ENCODE measurements at regions not wholly inside any gene's neighbourhood (a gene's known extent, or its start where the extent isn't known, plus 50 kb on each side); places are given as distances from the start of the nearest gene placed in this dataset.

DNA sequence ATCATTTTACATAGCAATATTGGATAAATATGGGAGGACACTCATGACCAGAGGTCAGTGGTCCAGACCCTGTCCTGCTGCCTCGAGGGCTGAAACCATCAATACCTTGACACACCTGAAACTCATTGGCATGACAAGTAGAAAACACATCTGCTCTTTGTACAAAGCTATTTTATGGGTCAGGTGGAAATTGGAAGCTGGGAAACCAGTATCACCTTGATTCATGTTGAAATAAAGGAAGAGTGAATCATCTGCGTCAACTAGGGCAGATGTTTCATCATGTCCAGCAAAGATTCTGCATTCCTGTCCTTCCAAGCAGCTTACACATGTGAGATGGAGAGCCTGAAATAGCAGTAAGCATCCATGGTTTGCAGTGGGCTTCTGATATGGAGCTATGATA, 80.0 kb upstream of the ERBB4 start:
- no peak for DNase-seq (ENCODE audit: low read depth in 3 of 3)

- no peak for DNase-seq (ENCODE audit: low read depth in 3 of 3)
Measured at GRCh38 chr2:212610872-212611425, 72.3 kb upstream of the ERBB4 start.

DNA sequence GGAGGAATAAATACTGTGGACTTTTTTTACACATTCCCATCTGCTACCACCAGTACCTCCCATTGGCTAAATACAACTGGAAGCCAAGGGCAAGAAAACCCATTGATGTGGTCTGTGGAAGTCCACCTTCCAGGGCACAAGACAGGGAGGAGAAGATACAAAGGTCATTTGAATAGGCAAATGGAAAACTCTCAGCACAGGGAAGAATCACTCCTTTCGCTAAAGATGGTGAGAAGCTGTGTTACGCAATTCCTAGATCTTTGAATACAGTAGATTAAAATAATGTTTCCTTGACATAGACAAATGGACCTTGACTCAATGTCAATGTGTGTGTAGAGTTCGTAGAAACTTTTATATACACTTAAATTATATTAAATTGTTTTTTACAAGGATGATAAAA, 70.9 kb upstream of the ERBB4 start:
- DNase-seq (ENCODE audit: low read depth in 3 of 3), result no peak

- no peak for DNase-seq (ENCODE audit: low read depth in 3 of 3)
Measured at GRCh38 chr2:212607080-212607479, 68.5 kb upstream of the ERBB4 start.

DNA sequence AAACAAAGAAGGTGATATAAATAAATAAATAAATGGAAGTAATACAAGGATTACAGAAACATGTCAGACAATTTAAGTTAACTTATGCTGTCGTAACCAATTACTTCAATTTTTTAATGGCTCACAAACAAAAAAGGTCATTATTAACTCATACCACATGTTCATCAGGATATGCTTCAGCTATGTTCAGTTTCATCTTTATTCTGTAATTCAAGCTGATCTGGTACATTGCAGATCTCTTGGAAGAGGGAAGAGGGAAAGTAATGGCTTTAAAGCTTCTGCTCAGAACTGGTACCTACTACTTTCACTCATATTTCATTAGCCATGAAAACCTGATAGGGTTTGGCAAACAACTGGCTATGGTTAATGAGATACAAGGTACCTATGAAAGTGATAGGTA, 67.6 kb upstream of the ERBB4 start:
- DNase-seq (ENCODE audit: low read depth in 3 of 3), result no peak

GRCh38 chr2:212596688-212597087, 58.1 kb upstream of the ERBB4 start:
- no peak for DNase-seq (ENCODE audit: low read depth in 3 of 3)

- no peak for DNase-seq (ENCODE audit: low read depth in 3 of 3)
Measured at GRCh38 chr2:212596276-212596675, 57.7 kb upstream of the ERBB4 start.

DNA sequence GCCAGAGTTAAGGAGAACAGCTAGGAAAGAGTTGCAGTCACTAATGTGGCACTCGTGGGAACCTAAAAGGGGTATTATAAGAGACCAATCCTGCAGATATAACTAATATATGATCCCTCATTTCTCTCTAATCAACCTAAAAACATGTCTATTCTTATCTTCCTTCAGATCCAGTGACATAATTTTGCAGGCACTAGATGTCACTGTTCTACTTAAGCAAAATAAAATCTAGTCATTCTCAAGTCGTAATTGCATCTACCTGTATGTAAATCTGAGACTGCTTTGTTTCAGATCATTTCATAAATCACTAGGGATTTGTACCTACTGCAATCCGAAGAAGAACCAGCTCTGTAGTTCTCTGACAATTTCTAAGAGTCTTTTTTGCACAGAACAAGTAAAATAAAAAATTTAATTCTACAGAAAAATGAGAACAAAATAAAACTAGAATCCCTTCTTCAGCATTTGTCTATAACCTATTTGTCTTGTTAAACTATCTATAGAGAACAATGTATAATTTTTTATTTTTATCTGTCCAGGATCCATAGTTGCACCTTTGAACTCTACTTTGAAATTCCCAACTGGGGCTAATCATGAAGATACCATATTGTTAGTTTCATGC, 56.5 kb upstream of the ERBB4 start:
- no peak for DNase-seq (ENCODE audit: low read depth in 3 of 3)

GRCh38 chr2:212592695-212593094, 54.1 kb upstream of the ERBB4 start:
- no peak for DNase-seq (ENCODE audit: low read depth in 3 of 3)

Data from stimulated activated CD4-positive, alpha-beta T cell treated with anti-CD3 and anti-CD28 coated beads, TNF-alpha, amount 100 ng/mL, for 48 hours (primary cell).